HUES48 (cell line): ENCODE measurements at regions not wholly inside any gene's neighbourhood (a gene's known extent, or its start where the extent isn't known, plus 50 kb on each side); places are given as distances from the start of the nearest gene placed in this dataset.
"Not testable (repeated sequence)": the region's sequence is repeated elsewhere in the genome, so short reads cannot be mapped to it uniquely, and the experiment has no call there.

Source experiments
- H3K27ac ChIP-seq: one replicate; pipeline ENCODE4 v1.7.0; 2013; ENCODE audit warnings: low read depth, low read length, inconsistent platforms
- H3K27me3 ChIP-seq: 2 replicates; pipeline ENCODE4 v1.6.1; 2013; ENCODE audit warnings: mild to moderate bottlenecking, low read length; ENCODE audit not compliant: control insufficient read depth, insufficient read depth
- H3K36me3 ChIP-seq: 2 replicates; pipeline ENCODE4 v1.6.1; 2013; ENCODE audit warnings: low read length; ENCODE audit not compliant: control insufficient read depth, insufficient read depth
- H3K4me1 ChIP-seq: 2 replicates; pipeline ENCODE4 v1.6.1; 2013; ENCODE audit warnings: mild to moderate bottlenecking, low read length; ENCODE audit not compliant: control insufficient read depth, insufficient read depth
- H3K4me3 ChIP-seq: 2 replicates; pipeline ENCODE4 v1.5.1; 2013; ENCODE audit warnings: mild to moderate bottlenecking, low read depth, low read length
- H3K9ac ChIP-seq: 2 replicates; pipeline ENCODE4 v1.6.1; 2013; ENCODE audit warnings: mild to moderate bottlenecking, low read depth, low read length, moderate library complexity
- H3K9me3 ChIP-seq: 2 replicates; pipeline ENCODE4 v1.6.1; 2013; ENCODE audit warnings: low read length; ENCODE audit not compliant: control insufficient read depth, insufficient read depth

DNA sequence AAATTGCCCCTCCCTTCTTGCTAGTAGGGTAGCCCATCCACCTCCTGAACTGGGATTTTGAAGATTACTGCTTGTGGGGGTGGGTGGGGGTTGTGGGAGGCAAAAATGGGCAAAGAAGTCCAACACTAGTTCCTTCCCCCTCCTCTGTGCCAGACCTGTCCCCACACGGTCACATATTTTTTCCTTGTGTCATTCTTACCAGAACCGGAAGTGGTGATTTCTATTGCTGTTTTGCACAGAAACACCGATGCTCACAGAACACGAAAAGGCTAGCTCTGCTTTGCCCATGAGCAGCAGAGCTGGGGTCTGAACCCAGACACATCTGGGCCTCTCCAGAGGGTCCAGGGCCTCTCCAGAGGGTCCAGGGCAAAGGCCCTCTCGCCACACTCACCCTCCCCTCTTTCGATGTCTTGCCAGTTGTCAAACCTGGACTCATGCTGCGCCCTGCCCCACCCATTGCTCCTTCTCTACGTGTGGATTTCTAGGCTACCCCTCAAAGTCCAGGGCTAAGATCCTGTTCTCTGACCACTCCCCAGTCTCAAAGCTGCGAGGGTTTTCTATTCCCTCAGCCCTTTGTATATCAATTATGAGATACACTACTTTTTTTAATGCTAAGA is 264.4 kb upstream of the MSX2 start:
- Histone ChIP-seq H3K36me3 (no peaks in the 10 kb centered on the region), H3K27ac (no peak overlapping the region), H3K4me3 (no peak overlapping the region), H3K9me3 (no peaks in the 10 kb centered on the region), H3K9ac (no peak overlapping the region), H3K27me3 (no peaks in the 10 kb centered on the region), H3K4me1 (peaks cover 7% of the 10 kb centered on the region; the same call in 1 of the 2 replicates)

DNA sequence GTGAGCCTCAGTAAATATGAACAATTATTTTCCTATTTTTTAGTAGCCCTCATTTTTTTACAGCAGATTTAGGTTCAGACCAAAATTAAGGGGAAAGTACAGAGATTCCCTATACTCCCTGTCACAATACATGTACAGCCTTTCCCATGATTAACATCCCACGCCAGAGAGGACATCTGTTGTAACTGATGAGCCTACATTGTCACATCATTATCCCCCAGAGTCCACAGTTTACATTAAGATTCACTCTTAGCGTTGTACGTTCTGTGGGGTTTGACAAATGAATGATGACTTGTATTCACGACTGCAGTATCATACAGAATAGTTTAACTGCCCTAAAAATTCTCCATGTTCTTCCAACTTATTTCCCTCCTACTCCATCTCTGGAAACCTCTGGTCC is 262.3 kb upstream of the MSX2 start:
- Histone ChIP-seq H3K27me3 (no peaks in the 10 kb centered on the region), H3K4me3 (no peak overlapping the region), H3K27ac (no peak overlapping the region), H3K36me3 (no peaks in the 10 kb centered on the region), H3K4me1 (peaks cover 7% of the 10 kb centered on the region; the same call in 1 of the 2 replicates), H3K9me3 (no peaks in the 10 kb centered on the region), H3K9ac (no peak overlapping the region)

DNA sequence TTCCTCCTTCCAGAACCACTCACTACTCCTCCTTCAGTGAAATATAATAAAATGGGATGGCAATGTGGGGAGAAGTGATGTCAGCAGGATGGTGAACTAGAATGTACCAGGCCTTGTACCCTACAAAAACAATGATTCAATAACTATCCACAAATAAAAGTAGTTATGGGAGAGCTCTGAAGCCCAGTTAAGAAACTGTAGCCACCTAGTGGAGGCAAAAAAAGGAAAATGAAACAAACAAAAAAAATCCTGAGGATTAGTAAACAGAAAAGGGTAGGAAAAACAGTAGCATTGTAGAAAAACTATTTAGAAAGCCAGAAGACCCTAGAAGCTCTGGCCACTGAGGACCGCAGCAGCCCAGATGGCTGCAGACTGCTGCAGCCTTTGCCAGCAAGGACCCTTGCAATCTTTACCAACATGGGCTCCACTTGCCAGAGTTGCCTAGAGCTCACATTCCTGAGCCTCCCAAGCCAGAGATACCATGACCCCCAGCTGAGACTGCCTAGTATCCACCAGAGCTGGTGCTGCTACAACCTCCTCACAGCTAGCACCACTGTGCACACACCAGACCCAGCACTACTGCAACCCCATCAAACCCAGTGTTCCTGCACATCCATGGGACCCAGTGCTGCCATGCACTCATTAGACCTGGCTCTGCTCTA is 259.7 kb upstream of the MSX2 start:
- no peaks in the 10 kb centered on the region for H3K27me3 ChIP-seq
- no peak overlapping the region for H3K27ac ChIP-seq
- peaks cover 7% of the 10 kb centered on the region; the same call in 1 of the 2 replicates for H3K4me1 ChIP-seq
- H3K36me3 ChIP-seq, result no peaks in the 10 kb centered on the region
- H3K4me3 ChIP-seq, result no peak overlapping the region
- H3K9me3 ChIP-seq, result no peaks in the 10 kb centered on the region
- no peak overlapping the region for H3K9ac ChIP-seq

DNA sequence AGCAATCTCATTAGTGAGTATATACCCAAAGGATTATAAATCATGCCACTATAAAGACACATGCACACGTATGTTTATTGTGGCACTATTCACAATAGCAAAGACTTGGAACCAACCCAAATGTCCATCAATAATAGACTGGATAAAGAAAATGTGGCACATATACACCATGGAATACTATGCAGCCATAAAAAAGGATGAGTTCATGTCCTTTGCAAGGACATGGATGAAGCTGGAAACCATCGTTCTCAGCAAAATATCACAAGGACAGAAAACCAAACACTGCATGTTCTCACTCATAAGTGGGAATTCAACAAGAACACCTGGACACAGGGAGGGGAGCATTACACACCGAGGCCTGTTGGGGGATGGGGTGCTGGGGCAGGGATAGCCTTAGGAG is 252.9 kb upstream of the MSX2 start:
- H3K4me3 ChIP-seq, H3K9ac ChIP-seq, H3K9me3 ChIP-seq, H3K27ac ChIP-seq, H3K4me1 ChIP-seq, H3K27me3 ChIP-seq, H3K36me3 ChIP-seq: not testable (repeated sequence)

DNA sequence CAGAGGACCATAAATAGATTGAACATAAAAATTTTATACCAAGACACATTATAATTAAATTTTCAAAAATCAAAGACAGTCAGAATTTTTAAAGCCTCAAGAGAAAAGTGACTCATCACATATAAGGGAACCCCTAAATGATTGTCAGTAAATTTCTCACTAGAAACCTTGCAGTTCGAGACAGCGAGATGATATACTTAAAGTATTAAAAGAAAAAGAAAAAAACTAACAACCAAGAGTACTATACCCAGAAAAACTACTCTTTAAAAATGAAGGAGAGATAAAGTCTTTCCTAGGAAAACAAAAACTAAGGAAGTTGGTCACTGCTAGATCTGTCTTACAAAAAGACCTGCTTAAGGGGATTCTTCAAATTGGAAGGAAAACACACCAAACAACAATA is 251.4 kb upstream of the MSX2 start:
- H3K27ac ChIP-seq, result no peak overlapping the region
- no peaks in the 10 kb centered on the region for H3K36me3 ChIP-seq
- H3K9ac ChIP-seq, result no peak overlapping the region

DNA sequence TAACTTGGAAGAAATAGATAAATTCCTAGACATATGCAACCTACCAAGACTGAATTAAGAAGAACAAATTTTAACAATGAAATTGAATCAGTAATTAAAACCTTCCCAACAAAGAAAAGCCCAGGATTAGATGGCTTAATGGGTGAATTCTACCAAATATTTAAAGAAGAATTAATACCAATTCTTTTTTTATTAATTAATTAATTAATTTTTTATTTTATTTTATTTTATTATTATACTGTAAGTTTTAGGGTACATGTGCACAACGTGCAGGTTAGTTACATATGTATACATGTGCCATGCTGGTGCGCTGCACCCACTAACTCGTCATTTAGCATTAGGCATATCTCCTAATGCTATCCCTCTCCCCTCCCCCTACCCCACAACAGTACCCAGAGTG is 248.4 kb upstream of the MSX2 start:
- H3K4me1 ChIP-seq, H3K4me3 ChIP-seq, H3K27me3 ChIP-seq, H3K9ac ChIP-seq, H3K27ac ChIP-seq, H3K36me3 ChIP-seq, H3K9me3 ChIP-seq: not testable (repeated sequence)

More for the DNA sequence above, 251.4 kb upstream of the MSX2 start:
- Histone ChIP-seq H3K4me1 (no peaks in the 10 kb centered on the region), H3K27me3 (no peaks in the 10 kb centered on the region), H3K9me3 (peaks cover 3% of the 10 kb centered on the region; the same call in 1 of the 2 replicates), H3K4me3 (no peak overlapping the region)

DNA sequence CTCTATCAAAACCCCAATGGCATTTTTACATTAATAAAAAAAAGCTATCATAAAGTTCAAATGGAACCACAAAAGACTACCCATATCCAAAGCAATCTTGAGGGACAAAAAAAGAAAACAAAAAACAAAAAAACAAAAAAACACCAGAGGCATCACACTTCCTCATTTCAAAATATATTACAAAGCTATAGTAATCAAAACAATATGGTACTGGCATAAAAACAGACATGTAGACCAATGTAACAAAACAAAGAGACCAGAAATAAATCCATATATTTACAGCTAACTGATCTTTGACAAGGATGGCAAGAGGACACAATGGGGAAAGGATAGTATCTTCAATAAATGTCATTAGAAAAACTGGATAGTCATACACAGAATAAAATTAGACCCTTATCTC is 245.1 kb upstream of the MSX2 start:
- H3K9ac ChIP-seq, result no peak overlapping the region
- H3K27ac ChIP-seq, result no peak overlapping the region
- no peaks in the 10 kb centered on the region for H3K36me3 ChIP-seq
- no peaks in the 10 kb centered on the region for H3K27me3 ChIP-seq
- H3K9me3 ChIP-seq, result no peaks in the 10 kb centered on the region
- H3K4me1 ChIP-seq, result no peaks in the 10 kb centered on the region
- H3K4me3 ChIP-seq, result no peak overlapping the region

DNA sequence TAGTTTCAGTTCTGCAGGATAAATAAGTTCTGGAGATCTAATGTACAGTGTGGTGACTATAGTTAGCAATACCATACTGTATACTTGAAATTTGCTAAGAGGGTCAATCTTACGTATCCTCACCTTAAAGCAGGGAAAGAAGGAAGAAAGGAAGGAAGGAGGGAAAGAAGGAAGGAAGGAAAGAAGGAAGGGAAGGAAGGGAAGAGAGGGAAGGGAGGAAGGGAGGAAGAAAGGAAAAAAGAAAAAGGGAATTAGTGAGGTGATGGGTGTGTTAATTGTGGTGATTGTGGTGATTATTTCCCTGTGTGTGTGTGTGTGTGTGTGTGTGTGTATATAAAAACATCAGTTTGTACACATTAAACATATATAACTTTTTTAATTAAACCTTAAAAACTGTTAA is 242.6 kb upstream of the MSX2 start:
- Histone ChIP-seq H3K9ac (no peak overlapping the region), H3K4me1 (no peaks in the 10 kb centered on the region), H3K27ac (no peak overlapping the region), H3K4me3 (no peak overlapping the region), H3K9me3 (no peaks in the 10 kb centered on the region), H3K27me3 (no peaks in the 10 kb centered on the region), H3K36me3 (no peaks in the 10 kb centered on the region)

DNA sequence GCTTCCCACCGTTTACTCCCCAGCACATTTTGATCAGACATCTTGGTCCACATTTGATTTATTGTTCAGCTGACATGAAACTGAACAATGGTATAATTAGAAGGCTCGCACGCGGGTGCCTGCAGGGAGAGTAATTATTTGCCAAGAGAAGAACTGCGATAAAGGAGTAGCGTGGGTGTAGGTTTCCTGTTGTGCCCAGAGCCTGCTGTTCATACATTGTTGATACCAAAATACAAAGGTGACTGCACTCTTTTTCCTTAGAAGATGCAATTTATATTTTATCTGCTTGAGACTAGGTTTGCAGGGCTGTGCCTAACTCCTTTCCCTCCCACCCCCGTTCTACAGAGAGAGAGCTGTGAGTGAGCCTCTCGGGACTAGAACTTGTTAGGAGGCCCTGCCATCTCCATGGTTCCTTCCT is 241.8 kb upstream of the MSX2 start:
- Histone ChIP-seq H3K36me3 (no peaks in the 10 kb centered on the region), H3K9me3 (no peaks in the 10 kb centered on the region), H3K27ac (no peak overlapping the region), H3K4me1 (no peaks in the 10 kb centered on the region), H3K27me3 (no peaks in the 10 kb centered on the region), H3K9ac (no peak overlapping the region), H3K4me3 (no peak overlapping the region)

DNA sequence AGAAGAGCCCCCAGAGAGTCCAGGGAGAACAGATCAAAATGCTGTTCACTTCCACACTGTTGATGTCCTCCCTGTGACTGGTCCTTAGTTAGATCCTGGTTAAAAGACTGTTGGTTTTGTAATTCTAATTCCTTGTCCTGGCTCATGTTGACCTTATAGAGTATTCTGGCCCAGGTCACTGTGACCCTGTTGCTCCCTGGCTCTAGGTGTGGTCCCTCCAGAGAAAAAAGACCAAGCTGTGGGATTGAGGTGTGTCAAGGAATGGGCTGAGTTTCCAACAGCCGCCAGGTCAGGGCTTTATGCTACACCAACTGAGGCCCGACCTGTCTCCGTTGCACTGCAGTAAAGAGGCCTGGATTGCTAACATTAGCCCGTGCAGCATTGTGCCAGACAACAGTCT is 241.0 kb upstream of the MSX2 start:
- H3K9ac ChIP-seq, result no peak overlapping the region
- H3K27me3 ChIP-seq, result no peaks in the 10 kb centered on the region
- H3K9me3 ChIP-seq, result no peaks in the 10 kb centered on the region
- no peaks in the 10 kb centered on the region for H3K36me3 ChIP-seq
- H3K4me3 ChIP-seq, result no peak overlapping the region
- H3K27ac ChIP-seq, result no peak overlapping the region
- H3K4me1 ChIP-seq, result no peaks in the 10 kb centered on the region

DNA sequence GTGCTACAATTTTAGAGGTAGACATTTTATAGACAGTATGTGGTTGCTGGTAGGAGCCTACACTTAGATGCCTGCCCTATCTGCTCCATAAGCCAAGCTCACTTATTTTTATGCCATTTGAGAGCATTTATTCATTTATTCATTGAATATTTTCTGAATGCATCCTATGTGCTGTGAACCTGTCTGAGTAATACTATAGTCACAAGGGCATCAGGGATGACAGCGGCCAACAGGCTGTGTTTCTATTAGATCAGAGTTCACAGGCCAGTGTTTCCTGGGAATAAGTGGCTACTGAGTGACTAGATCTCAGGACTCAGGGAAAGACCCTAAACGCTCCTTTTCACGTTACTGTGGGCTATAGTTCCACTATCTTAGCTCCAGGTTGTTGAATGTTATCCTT is 235.2 kb upstream of the MSX2 start:
- H3K4me1 ChIP-seq, result no peaks in the 10 kb centered on the region
- H3K9me3 ChIP-seq, result no peaks in the 10 kb centered on the region
- H3K27me3 ChIP-seq, result no peaks in the 10 kb centered on the region
- no peak overlapping the region for H3K27ac ChIP-seq
- H3K36me3 ChIP-seq, result no peaks in the 10 kb centered on the region
- H3K4me3 ChIP-seq, result no peak overlapping the region
- H3K9ac ChIP-seq, result no peak overlapping the region
